NCI-H1436 treated with DMSO at 0.1 percent for 48 hours (cell line): ENCODE measurements at regions not wholly inside any gene's neighbourhood (a gene's known extent, or its start where the extent isn't known, plus 50 kb on each side); places are given as distances from the start of the nearest gene placed in this dataset.
A peak's percentile ranks its signal among the peaks of the same experiment; 100 is the strongest.
"Not testable (repeated sequence)": the region's sequence is repeated elsewhere in the genome, so short reads cannot be mapped to it uniquely, and the experiment has no call there.

ENCODE experiments used
- DNase-seq: peaks from one replicate; lab custom pipeline; 2025; lab: John Stamatoyannopoulos, UW

DNA sequence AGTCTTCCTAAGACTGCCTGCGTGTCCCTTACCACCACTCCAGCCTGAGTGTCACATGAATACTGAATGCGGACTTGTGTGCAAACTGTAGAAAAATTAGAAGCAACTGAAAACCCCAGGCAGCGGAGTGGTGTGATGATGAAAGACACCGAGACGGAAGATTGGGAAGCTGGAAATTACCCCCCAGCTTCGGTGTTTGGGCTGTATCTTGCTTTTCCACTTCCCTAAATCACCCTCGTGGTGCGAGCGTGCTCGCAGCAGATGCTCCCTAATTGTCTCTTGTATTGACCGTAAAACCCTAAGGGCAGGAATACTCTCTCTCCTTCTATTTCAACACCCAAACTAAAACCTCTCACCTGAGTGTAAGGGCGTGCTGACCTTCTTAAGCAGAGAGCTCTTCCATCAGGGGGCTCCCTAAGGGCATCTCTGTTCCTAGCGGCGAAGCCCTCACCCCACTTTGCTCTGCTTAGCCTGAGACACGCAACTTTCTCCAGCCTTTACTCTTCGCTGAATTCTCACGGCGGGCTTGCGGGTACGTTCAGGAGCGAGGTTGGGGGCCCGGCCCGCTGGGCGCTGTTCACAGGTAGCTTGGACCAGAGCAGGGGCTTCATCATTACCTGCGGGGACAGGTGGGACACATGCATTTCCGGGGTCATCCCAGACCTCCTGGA is 62.4 kb downstream of the CRYBB2 start:
- DNase-seq, result no peak

DNA sequence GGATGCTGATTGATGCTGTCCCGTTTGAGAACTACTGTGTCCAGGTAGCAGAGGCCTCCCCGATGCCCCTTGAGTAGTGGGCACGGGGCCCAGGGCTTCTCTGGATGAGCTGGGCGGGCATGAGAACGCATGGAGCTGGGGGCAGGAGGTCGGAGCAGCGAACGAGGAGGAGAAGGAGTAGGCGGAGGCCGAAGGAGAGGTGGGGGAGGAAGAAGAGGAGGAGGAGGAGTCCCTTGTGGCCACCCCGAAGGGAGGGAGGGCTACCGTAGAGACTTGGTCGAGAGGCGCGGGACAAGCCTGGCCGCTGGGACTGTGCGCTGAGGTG is 62.9 kb downstream of the CRYBB2 start:
- DNase-seq, result no peak

- no peak for DNase-seq
Observed at GRCh38 chr22:25282671-25283561, 63.5 kb downstream of the CRYBB2 start.

DNA sequence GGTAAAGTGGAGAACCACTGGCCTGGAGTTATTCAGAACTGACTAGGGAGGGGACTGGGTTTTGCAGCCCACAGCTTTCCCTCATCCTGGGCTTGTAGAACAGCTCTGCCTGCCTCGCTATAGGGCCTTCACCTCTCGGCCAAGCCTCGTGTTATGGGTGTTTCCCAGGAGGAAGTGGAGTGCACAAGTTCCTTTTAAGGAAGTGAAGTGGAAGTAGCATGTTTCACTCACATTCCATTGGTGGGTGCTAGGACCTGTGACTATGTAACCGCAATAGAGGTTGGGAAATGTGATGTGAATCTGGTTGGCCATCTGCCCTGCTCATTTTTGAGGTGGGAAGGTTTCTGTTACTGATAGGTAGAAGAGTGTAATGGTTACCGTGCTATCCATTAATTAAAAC is 69.0 kb downstream of the CRYBB2 start:
- not testable (repeated sequence) for DNase-seq

- DNase-seq, result not testable (repeated sequence)
Observed at GRCh38 chr22:25301912-25302311, 82.5 kb downstream of the CRYBB2 start.

DNA sequence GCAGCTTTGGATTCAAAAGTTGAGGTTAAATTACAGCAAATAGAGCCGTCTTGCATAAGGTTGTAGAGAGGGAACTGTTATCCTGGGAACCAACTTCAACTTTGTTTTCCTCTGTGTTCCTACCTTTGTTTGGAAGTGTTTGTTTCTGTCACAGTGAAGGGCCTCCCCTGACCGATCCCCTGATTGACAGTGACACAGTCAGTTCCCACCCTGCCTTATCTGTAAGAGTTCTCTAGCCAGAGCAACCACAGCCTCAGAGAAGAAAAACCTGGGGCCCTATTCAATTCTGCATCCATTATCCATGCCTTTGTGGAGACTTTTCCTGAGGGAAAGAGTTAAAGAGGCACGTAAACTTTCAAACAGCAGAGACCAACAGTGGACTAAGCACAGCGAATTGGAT is 90.1 kb downstream of the CRYBB2 start:
- not testable (repeated sequence) for DNase-seq

- not testable (repeated sequence) for DNase-seq
Observed at GRCh38 chr22:25311924-25312323, 92.5 kb downstream of the CRYBB2 start.

DNA sequence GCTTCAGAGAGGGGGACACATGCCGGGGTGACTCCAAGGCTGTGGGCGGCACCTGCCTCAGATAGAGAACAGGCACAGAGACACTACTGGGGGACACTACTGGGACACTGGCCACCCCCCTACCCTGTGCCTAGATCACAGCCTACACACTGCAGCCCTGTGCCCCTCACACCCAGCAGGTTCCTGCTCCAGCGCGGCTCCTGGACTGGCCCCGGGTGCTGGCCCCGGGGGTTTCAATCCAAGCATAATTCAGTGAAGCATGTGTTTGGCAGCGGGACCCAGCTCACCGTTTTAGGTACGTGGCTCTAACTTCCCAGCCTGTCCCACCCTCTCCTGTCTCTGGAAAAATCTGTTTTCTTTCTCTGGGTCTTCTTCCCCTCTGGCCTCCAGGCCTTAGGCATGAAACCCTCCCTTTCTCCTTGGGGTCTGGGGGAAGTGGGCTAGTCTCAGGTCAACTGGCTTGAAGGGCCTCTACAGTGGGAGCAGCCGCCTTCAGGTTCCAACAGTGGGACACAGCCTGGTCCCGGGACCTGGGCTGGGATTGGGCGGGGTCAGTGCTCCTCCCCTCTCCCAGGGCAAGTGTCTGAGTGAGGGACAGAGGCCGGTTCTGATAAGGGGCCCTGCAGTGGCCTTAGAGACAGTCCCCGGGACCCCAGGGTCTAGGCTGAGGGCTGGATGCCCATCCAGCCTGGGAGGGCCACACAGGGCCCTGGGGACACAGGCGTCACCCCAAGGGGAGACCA is 98.8 kb downstream of the CRYBB2 start:
- no peak for DNase-seq

DNA sequence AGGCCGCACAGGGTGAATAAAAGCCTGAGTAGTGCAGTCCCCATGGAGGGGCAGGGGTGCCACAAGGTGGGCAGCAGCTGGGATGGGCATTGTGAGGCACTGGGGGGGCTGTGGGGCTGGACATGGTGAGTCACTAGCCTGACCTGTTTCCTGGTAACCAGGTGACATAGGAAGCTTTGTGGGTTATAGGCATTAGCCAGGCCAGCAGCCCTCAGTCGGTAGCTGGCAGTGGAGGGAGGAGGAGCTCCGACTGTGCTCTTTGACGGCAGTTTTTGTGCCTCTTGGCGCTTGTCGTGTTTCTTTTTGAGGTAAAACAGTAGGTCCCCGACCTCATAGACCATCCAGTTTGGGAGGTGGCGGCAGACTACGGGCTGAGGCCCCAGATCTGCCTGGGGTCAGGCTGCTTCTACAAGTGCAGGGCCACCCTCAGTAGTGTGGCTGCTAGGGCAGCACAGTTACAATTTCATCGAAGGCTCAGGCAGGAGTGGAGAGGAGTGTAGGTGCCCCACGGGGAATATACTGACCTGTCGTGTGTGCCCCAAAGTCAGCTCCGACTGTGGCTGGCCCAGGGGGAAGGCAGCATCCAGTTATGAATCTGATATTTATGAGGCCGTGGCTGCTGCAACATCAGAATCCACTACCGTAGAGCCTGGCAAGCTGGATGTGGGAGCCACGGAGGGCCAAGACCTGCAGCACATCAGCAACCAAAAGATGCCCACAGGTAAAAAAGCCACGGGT is 107.7 kb downstream of the CRYBB2 start:
- DNase-seq, result no peak

GRCh38 chr22:25331050-25331449 is 111.6 kb downstream of the CRYBB2 start:
- no peak for DNase-seq

GRCh38 chr22:25331911-25332310 is 112.5 kb downstream of the CRYBB2 start:
- DNase-seq, result not testable (repeated sequence)

DNA sequence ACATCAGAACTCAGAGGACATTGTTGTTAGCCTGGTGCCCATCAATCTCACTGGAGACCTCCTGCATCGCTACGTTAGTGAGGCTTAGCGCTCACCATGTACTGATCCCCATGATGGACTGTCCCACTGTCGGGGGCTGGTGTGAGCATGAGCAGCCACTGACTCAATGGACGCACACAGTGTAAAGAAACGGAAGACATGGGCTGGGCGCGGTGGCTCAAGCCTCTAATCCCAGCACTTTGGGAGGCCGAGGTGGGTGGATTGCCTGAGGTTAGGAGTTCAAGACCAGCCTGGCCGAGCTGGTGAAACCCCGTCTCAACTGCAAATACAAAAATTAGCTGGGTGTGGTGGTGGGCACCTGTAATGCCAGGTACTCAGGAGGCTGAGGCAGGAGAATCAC is 112.9 kb downstream of the CRYBB2 start:
- DNase-seq, result no peak

DNA sequence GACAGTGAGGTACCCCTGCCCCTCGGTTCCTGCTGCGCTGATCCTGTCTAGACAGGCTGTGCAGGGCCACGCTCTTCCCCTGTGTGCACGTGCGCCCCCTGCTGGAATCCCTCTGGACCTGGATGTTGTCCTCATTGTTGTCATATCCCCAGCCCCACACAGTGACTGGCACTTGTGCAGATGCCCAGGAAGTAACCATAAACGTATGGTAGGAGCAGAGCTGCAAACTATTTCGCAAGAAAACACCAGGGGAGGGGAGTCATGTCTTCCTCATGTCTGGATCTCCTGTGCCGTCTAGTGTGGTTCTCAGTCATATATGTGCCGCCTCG is 114.7 kb downstream of the CRYBB2 start:
- DNase-seq, result peak; percentile 23

DNA sequence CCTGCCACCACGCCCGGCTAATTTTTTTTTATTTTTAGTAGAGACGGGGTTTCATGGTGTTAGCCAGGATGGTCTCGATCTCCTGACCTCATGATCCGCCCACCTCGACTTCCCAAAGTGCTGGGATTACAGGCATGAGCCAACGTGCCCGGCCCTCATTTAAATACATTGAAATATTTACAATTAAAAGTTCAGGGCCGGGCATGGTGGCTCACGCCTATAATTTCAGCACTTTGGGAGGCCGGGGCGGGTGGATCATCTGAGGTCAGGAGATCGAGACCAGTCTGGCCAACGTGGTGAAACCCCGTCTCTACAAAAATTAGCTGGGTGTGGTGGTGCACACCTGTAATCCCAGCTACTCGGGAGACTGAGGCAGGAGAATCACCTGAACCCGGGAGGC is 115.2 kb downstream of the CRYBB2 start:
- DNase-seq, result not testable (repeated sequence)

- DNase-seq, result not testable (repeated sequence)
Observed at GRCh38 chr22:25335276-25335675, 115.8 kb downstream of the CRYBB2 start.

DNA sequence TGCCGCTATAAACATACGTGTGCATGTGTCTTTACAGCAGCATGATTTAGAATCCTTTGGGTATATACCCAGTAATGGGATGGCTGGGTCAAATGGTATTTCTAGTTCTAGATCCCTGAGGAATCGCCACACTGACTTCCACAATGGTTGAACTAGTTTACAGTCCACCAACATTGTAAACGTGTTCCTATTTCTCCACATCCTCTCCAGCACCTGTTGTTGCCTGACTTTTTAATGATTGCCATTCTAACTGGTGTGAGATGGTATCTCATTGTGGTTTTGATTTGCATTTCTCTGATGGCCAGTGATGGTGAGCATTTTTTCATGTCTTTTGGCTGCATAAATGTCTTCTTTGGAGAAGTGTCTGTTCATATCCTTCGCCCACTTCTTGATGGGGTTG is 121.1 kb downstream of the CRYBB2 start:
- not testable (repeated sequence) for DNase-seq

GRCh38 chr22:25344366-25344765 is 124.9 kb downstream of the CRYBB2 start:
- not testable (repeated sequence) for DNase-seq

DNA sequence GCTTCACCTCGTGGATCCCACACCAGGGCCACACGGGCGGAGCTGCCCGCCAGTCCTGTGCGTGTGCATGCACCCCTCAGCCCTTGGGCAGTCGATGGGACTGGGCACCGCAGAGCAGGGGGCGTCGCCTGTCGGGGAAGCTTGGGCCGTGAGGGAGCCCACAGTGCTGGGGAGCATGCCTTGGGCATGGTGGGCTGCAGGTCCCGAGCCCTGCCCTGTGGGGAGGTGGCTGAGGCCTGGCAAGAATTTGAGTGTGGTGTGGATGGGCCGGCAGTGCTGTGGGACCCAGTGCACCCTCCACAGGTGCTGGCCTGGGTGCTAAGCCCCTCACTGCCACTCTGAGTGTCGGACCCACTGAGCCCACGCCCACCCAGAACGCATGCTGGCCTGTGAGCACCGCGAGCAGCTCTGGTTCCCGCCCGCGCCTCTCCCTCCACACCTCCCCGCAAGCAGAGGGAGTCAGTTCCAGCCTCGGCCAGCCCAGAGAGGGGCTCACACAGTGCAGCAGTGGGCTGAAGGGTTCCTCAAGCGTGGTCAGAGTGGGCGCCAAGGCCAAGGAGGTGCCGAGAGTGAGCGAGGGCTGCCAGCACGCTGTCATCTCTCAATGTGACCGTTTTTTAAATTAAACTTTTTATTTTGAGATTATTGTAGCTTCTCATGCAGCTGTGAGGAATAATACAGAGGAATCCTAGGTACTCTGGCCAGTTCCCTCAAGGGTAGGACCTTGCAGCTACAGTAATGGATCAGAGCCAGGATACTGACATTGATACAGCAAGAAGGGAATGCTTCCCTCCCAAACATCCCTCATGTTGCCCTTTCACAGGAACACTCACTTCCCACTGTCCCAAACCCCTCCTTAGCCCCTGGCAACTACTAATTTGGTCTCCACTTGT is 127.7 kb downstream of the CRYBB2 start:
- no peak for DNase-seq

DNA sequence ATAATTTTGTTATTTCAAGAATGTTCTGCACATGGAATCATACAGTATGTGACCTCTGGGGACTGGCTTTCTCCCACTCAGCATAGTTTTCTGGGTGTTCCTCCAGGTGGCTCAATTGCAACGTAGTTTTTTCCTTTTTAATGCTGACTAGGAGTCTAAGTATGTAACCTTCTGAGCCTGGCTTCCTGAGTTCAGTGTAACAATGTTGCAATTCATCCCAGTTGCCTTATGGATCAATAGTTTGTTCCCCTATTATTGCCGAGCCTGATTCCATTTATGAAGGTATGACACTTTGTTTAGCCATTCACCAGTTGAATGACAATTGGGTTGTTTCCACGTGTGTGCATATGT is 128.3 kb downstream of the CRYBB2 start:
- no peak for DNase-seq

- DNase-seq, result no peak
Observed at GRCh38 chr22:25348391-25348790, 129.0 kb downstream of the CRYBB2 start.

DNA sequence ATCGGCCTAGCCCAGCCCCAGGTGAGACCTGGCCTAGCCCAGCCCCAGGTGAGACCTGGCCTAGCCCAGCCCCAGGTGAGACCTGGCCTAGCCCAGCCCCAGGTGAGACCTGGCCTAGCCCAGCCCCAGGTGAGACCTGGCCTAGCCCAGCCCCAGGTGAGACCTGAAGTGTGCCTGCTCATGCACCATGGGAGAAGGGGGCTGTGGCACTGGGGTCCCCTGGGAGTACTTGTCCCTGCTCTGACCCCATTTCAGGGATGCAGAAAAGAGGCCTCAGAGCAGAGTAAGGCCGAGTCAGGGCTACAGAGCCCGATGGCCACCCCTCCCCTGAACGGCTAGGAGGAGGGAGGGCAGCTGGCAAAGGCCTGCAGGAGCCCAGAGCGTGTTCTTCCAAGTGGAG is 129.6 kb downstream of the CRYBB2 start:
- DNase-seq, result not testable (repeated sequence)
